Left forelimb (tissue), 1 donor: ENCODE measurements at regions not wholly inside any gene's neighbourhood (a gene's known extent, or its start where the extent isn't known, plus 50 kb on each side); places are given as distances from the start of the nearest gene placed in this dataset.

Source experiments
- DNase-seq: peaks from one replicate; pipeline ENCODE4 v3.0.0-alpha.2; 2018; ENCODE audit warnings: low spot score

DNA sequence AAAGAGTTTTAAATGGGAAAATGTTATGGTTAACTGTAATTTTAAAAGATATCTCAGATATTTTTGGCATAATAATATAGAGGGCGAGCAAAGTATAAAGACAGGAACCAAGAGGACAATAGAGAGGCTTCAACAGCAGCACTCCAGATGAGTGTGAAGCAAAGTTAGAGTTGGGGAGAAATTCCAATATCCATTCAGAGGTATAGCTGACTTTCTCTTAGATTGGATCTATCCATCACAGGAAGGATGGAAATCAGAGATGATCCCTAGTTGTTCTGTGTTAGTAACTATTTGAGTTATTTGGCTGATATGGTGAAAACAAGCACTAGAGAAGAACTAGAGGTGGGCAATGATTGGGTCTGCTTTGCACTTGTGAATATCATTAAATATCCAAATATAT, 786.0 kb upstream of the KLHL1 start:
- DNase-seq = no peak

DNA sequence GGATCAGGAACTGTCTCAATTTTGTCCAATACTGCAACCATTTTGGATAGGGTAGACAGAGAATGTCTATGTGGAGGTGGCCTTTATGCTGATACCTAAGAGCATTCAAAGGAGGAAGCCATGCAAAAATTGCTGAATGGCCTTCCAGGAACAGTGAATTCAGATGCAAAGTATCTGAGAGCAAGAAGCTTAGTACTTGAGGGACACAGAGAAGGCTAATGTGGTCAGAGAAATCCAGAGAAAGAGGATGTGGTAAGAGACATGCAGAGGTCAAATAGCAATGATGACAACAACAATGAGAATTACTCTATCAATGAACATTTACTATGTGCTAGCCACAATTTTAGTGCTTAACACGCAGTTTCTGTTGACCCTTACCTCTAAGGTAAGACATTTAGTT, 785.6 kb upstream of the KLHL1 start:
- no peak for DNase-seq

DNA sequence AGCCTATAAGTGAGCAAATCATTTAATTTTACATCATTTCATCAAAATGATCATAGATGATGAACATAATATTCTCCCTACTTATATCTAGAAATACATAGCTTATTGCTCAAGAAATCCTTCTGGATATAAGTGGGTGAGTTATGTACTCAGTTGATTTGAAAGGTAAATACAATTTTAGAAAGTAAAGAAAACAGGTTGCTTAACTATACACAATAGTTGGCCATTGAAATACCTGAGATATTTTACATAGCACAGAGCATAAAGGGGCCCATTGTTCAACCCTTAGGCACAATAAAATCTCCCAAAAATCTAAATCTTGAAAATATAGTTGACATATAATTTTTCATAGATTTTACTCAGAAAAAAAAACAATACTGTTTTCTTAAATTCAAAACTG, 782.0 kb upstream of the KLHL1 start:
- DNase-seq = no peak

DNA sequence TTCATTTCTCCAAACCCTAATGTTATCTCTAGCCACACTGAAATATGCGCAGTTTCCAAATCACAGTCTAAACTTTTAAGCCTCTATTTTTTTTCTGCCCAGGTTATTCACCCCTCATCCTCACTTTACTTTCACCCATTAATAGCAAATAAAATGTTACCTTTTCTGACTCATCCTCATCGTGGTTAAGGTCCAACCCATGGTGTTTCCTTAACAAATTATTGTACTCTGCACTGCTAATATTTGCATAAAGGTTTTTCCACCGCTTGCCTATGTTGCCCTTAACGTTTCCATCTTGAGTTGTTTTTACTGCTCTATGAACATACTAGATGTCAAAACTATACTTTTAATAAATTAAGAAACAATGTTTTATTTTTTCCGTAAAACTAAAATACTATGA, 780.9 kb upstream of the KLHL1 start:
- DNase-seq = no peak

DNA sequence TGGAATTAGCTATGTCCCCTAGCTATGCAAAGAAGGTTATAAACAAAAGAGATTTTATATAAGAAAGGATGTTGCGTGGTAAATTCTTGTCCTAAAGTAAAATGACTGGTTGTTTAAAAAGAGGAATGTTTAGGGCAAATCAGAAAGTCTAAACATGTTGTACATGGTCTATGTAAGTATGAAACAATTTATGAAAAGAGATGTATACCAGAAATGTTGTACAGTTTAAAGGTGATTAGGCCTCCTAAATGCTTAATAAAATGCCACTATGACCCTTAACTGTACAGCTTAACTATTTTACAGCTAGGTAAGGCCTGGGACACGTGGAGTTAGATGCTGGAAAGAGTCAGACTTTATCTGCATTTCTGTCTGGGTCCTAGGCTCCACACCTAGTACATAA, 775.9 kb upstream of the KLHL1 start:
- DNase-seq = no peak

DNA sequence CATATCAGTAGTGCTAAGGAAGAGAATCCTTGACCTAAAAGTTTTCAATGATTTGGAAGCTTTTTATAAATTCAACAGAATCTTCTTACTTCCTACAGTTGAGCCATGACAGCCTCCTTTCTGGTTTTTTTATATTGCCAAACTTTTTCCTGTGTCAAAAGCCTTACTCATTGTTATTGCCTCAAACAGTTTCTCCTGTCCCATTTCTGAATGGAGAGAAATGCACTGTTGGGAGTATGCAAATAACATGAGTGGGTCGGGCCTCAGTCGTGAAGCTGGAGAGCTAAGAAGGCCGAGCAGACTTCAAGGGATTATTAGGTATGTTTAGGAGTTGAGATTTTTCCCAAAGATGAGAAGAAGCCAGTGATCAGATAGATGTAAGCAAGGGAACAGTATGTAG, 766.4 kb upstream of the KLHL1 start:
- no peak for DNase-seq

DNA sequence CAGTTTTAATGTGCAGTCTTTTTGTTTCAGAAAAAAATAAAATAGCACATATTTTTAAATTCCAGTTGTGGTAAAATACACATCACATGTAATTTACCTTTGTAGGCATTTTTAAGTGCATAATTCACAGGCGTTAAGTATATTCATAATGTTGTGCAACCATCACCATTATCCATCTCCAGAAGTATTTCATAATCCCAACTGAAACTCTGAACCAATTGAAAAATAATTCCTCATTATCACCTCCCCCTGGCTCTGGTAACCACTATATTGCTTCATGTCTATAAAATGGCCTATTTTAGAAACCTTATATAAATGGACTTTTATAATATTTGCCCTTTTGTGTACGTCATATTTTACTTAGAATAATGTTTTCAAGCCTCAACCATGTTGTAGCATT, 756.5 kb upstream of the KLHL1 start:
- DNase-seq = no peak

DNA sequence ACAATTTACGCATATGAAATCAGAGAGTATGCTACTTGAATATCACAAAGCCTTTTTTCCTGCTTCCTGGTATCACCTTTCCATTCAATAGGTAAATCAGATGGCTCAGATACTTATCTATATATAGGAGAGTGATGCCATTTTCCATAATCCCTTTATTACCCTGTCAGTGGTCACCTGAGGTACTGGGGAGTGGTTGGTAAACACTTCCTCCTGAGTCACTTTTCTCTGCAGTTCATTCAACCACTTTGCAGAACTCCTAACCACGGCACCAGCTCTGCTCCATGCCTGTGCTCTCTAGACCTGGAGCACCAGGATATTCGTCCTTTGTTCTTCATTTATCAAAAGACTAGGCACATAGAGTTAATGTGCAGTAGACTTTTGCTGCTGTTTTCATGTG, 748.5 kb upstream of the KLHL1 start:
- DNase-seq = no peak

DNA sequence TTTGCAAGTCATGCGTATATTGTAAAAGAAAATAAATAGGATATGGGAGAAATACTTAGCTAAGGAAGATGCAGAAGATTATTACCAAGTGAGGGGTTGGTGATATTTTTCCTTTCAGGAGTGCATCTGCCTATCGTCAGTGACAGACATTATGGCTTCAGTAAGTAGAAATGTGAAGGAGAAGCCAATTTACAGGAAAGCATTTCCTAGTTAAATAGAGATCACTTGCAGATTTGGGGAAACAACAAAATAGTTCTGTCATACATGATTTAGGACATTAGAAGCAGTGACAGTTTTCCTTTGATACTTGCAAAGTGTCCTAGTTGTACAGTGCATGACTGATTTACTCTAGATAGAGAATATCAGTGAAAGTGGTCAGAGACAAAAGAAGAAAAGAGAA, 747.8 kb upstream of the KLHL1 start:
- DNase-seq = no peak

DNA sequence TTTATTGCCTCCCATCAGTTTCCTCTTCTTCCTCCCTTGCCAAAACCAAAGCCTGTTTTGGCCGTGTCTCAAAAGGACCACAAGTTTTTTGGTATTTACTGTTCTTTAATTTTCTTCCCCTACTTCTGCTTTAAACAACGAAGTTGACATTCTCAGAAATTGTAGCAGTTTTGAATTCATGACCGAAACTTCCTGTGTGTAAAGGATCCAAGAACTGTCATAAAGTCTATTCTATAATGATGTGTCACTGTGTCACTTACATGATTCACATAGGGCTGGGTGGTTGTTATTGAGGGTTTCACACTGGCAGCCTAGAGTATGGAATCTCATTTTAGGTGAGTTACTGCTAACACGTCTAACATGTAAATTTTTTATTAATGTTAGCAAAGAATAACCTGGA, 741.0 kb upstream of the KLHL1 start:
- no peak for DNase-seq

DNA sequence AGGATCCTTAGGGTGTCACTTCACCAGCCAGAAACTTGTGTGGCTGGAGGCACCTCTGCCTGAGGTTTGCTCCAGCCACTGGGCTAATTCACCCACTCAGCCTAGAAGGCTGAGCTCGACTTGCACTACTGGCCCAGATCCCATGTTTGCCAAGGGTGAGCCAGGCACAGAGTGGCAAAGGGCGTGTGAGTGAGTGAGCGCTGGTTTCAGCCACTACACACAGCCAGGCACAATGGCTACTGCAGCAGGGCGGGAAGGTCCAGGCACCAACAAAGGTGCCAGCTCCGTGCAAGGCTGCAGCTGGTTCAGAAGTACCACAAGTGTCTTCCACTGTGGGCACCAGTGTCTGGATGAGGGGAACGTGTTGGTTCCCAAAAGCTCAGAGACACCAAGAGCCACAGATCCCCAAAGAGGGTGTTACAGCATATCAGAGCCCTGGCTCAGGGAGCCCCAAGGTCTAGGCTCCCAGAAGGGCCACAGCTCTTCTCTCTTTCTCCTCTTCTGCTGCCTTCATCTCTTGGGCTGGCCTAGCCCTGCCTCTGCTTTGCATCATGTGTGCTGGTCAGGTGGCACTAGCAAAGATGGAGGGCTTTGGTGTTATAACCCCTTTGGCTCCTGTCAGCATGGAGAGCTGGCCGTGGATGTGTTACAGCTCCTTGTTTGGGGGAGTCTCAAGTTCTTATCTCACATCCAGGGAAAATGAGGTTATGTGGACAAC, 736.3 kb upstream of the KLHL1 start:
- no peak for DNase-seq

DNA sequence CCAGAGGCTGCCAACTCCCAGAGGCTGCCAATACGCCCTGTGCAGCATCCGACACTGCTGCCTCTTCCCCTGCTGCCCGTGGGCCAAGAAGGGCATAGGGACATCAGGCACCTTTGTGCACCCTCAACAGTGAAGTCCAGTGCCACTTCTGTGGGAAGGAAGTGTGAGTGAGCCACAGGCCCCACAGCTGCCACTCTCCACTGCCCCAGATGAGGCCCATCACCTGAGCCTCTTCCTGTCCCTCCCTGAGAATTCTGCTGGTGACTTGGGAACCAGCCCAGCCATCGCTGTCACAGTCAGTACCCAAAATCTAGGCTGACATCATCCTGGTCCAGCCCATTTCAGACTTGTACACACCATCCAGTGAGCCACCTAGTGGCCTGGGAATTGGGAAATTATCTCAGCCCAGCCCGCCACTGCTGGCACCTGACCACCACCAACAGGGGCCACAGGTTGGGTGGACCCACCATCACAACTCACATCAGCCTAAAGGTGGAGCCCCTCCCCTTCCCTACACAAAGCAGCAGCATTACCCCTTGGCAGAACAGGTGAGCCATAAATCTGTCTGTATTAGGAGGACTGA, 733.9 kb upstream of the KLHL1 start:
- DNase-seq = no peak

DNA sequence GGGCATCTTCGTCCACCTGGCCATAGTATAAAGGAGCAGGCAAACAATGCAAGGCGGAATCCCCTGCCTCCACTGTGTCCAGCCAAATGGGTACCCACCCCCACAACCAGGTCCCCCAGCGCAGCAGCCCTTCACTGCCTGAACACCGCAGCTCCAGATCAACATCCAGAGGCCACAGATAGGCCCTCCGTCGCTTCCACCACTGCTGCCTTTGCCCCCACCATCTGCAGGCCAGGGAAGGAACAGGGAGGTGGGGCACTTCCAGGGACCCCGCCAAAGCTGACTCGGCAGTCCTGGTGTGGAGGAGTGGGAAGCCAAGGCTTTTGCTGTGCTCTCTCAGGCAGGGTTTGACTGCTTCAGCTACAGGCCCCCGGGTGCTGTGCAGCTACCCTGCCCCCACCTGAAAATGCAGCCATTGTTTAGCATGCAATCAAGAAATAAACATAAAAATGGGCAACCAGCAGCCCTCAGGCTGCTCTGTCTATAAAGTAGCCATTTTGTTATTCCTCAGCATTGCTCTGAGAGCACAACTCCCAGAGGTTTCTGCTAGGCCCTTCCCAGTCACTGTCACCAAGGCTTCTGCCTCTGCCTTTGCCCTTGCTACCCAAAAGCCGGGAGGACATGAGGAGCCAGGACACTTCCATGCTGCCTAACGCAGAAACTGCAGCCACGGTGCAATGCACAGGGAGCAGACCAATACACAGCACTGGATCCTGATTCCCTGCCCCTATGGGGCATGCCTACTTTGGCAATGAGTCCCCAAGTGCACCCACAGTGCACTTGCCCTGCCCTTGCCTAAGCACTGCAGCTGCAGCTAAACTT, 733.2 kb upstream of the KLHL1 start:
- no peak for DNase-seq

DNA sequence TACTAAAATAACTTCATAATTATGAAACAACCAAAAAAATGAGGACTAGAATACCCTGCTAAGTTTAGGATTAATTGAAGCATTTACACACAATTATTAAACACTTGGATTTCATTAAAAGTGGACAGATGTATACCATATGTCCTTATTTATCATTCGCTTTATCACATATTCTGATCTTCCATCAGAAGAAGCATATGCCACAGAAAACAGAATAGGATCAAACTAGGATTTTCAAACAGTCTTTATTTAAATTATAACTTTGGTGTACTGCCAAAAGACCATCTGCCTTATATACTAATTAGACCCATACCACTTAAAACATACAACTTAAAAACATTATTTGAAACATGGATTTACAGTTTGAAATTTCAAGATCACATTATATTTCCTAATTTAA, 727.1 kb upstream of the KLHL1 start:
- no peak for DNase-seq

DNA sequence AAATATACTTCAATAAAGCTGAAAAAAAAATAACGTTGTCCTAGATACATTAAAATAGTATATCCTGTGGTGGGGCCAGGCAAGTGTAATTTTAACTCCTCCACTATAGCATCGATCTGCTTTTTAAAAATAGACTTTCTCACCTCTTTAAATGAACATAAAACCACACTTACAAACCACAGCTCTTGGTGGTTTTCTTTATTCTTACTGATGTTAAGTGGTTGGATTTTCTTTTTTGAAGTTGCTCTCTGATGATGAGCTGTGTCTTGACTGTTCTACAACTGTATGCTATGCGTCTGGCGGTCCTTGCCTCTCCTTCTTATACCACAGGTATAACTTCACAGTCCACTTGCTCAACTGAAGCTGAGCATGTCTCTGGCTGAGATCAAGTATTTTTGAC, 721.5 kb upstream of the KLHL1 start:
- no peak for DNase-seq

DNA sequence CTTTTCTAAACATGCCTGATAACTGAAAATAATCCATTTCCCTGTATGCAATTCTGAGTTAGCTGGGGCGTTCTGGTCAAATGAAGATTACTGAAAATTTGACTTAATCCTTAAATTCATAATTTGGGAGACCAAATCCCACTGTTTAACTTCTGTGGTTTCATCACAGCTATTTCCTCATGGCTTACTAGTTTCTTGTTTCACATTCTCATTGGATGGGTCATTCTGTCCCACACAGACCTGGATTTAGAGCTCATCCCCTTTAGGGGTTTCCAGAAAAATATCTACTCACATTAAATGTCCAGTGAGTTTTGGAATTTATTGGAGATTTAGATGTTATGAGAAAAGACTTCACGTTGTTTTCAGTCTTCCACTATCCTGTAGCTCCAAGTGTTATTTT, 709.3 kb upstream of the KLHL1 start:
- DNase-seq = no peak

DNA sequence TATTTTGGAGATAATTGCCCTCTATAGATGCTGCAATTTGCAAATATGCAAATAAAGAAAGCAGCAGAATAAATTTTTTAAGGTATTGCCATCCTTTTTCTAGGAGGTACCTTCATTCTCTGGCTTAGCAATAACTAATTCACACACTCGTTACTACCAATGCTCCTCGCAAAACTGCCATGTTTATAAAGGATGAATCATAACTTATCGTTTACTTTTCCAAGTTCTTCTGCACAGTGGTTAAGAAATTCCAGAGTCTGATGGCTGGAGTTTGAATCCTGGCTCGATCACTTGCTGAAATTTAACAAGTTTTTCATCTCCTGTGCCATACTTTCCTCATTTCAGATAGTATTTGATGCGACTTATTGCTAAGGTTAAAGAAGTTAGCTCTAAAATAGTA, 708.6 kb upstream of the KLHL1 start:
- DNase-seq = no peak

DNA sequence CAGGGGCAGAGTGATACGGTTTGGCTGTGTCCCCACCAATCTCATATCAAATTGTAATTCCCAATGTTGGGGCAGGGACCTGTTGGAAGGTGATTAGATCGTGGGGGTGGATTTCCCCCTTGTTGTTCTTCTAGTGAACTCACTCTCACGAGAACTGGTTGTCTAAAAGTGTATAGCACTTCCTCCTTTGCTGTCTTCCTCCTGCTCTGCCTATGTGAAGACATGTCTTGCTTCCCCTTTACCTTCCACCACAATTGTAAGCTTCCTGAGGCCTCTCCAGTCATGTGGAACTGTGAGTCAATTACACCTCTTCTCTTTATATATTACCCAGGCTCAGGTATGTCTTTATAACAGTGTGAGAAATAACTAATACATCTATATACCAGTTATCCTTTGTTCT, 706.4 kb upstream of the KLHL1 start:
- DNase-seq = no peak

DNA sequence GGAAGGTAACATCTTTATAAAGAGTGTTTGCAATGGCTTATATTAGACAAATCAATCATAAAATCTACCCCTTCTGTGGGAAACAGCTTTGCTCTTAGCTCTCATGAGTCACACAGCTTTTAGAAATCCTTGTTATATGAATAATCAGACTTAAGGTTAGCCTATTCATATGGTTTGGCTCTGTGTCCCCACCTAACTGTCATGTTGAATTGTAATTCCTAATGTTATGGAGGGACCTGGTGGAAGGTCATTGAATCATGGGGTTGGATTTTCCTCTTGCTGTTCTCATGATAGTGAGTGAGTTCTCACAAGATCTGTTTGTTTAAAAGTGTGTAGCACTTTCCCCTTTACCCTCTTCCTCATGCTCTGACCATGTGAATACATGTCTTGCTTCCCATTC, 704.2 kb upstream of the KLHL1 start:
- DNase-seq = no peak

DNA sequence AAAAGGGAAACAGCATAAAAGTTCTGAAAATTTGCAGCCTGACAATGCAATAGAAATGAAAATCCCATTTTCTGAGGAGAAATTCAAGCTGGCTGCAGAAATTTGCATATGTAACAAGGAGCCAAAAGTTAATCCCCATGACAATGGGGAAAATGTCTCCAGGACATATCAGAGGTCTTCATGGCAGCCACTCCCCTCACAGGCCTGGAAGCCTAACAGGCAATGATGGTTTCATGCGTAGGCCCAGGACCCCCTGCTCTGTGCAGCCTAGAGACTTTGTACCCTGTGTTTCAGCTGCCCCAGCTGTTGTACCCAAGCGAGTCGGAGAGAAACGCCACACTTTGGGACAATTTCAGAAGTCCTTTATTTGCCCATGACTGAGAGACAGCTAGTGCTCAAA, 701.3 kb upstream of the KLHL1 start:
- no peak for DNase-seq

DNA sequence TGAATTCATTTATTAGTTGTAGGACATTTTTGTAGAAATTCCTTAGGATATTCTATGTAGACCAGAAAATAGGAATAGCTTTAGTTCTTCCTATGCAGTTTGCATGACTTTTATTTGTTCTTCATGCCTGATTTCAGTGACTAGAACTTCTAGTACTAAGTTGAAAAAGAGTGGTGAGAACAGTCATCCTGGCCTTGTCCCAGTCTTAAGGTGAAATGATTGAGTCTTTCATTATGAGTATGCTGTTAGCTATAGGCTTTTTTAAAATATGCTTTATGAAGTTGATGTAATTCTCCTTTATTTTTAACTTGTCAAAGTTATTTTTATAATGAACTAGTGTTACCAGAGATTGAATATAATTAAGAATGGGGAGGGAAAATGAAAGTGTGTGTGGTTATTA, 690.1 kb upstream of the KLHL1 start:
- no peak for DNase-seq

DNA sequence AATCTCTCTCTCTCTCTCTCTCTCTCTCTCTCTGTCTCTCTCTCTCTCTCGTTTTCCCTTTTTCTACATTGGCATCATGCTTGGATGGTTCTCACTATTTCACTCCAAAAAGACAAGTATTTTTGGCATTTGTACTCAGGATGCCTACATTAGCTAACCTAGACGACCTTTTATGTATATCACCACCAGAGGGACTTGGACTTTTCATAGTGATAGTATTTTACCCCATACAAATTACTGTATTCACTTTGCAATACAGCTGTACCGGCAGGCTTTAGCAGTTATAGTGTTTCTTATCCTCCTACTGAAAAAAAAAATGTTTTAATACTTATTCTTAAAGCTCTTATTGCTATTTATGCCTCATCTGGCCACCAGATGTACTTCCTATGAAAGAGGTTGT, 687.2 kb upstream of the KLHL1 start:
- DNase-seq = no peak

DNA sequence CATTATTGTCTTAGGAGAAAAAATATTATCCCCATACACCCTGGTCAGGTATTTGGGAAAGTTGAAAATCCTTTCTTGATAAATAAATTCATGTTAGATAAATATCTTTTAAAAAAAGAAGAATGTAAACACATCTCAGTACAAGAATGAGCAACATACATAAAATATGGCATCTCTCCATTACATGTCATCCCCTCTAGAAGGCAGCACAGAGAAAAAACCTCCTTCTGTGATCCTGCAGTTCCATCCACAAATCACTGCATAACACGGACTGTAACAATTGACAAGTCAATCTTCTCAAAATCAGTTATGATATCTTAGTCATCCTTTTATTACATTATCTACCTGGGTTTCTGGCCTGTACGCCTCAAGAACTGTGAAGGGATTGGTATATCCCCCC, 683.9 kb upstream of the KLHL1 start:
- no peak for DNase-seq

DNA sequence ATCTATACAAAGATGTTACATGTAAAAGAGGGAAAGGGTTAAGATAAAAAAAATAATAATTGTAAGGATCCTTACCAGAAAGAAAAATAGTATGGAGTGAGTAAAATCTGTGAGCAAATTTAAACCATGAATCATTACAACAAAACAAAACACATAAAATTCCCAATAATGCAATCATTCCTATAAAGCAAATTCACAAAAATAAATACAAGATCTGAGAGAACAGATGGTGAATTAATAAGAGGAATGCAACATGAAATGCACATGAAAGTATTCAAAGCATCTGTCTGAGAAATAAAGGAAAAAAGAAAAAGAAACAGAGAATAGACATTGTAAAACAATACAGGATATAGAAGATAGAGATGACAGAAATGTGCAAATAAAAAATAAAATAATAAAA, 681.5 kb upstream of the KLHL1 start:
- no peak for DNase-seq
